Mesenchymal stem cell (in vitro differentiated cells and primary cell): ENCODE measurements at regions not wholly inside any gene's neighbourhood (a gene's known extent, or its start where the extent isn't known, plus 50 kb on each side); places are given as distances from the start of the nearest gene placed in this dataset.
A peak's percentile ranks its signal among the peaks of the same experiment; 100 is the strongest.

Experiments used
- DNase-seq: peaks from one replicate; pipeline ENCODE4 v3.0.0-alpha.2; 2013
- H2AFZ ChIP-seq: one replicate; pipeline ENCODE4 v1.6.1; 2013; ENCODE audit warnings: low read depth, mild to moderate bottlenecking, control low read depth, inconsistent platforms, low read length, moderate library complexity
- H2AK5ac ChIP-seq: 2 replicates; pipeline ENCODE4 v1.6.1; 2013; ENCODE audit warnings: low read length, moderate library complexity, mild to moderate bottlenecking, inconsistent platforms; ENCODE audit not compliant: severe bottlenecking
- H2BK120ac ChIP-seq: one replicate; pipeline ENCODE4 v1.6.1; 2013; ENCODE audit warnings: low read depth, mild to moderate bottlenecking, inconsistent platforms, low read length, moderate library complexity
- H2BK12ac ChIP-seq, 2 experiments: one replicate each; pipeline ENCODE4 v1.6.1; 2013; ENCODE audit warnings: inconsistent platforms in 2 of 2, low read length in 2 of 2, mild to moderate bottlenecking in 2 of 2, moderate library complexity in 2 of 2, control low read depth in 1 of 2
- H2BK15ac ChIP-seq: one replicate; pipeline ENCODE4 v1.6.1; 2013; ENCODE audit warnings: mild to moderate bottlenecking, low read depth, inconsistent platforms; ENCODE audit not compliant: poor library complexity, severe bottlenecking
- H2BK5ac ChIP-seq: 2 replicates; pipeline ENCODE4 v1.6.1; 2013; ENCODE audit warnings: low read depth, mild to moderate bottlenecking, low read length, control low read depth, inconsistent platforms; ENCODE audit not compliant: poor library complexity, severe bottlenecking
- H3K14ac ChIP-seq, 2 experiments: one replicate each; pipeline ENCODE4 v1.6.1; 2013; ENCODE audit warnings: inconsistent platforms in 2 of 2, low read length in 2 of 2, control low read depth in 1 of 2, mild to moderate bottlenecking in 1 of 2, moderate library complexity in 1 of 2
- H3K18ac ChIP-seq, 2 experiments: one replicate each; pipeline ENCODE4 v1.6.1; 2013; ENCODE audit warnings: inconsistent platforms in 2 of 2, low read length in 2 of 2, control low read depth in 1 of 2, low read depth in 1 of 2, mild to moderate bottlenecking in 1 of 2
- H3K23ac ChIP-seq, 2 experiments: one replicate each; pipeline ENCODE4 v1.6.1; 2013; ENCODE audit warnings: inconsistent platforms in 2 of 2, low read length in 2 of 2, mild to moderate bottlenecking in 2 of 2, moderate library complexity in 2 of 2, control low read depth in 1 of 2
- H3K27ac ChIP-seq: 2 replicates; pipeline ENCODE4 v1.5.1; 2013; ENCODE audit warnings: mild to moderate bottlenecking, moderate library complexity, low read length, control low read depth, inconsistent platforms; ENCODE audit not compliant: poor library complexity, severe bottlenecking
- H3K27me3 ChIP-seq, 2 experiments: 2 replicates each; pipeline versions ENCODE4 v1.6.1 to v1.7.0; 2013; ENCODE audit warnings: low read length in 2 of 2, mild to moderate bottlenecking in 2 of 2, moderate library complexity in 2 of 2, control low read depth in 1 of 2, inconsistent platforms in 1 of 2; ENCODE audit not compliant: control insufficient read depth in 1 of 2, insufficient read depth in 1 of 2
- H3K36me3 ChIP-seq, 2 experiments: 2 replicates each; pipeline versions ENCODE4 v1.6.1 to v1.7.0; 2013; ENCODE audit warnings: low read length in 2 of 2, control low read depth in 1 of 2, inconsistent platforms in 1 of 2, low read depth in 1 of 2, mild to moderate bottlenecking in 1 of 2; ENCODE audit not compliant: insufficient read depth in 2 of 2, control insufficient read depth in 1 of 2
- H3K4ac ChIP-seq, 2 experiments: one replicate each; pipeline ENCODE4 v1.6.1; 2013; ENCODE audit warnings: inconsistent platforms in 2 of 2, low read length in 2 of 2, mild to moderate bottlenecking in 2 of 2, moderate library complexity in 2 of 2, control low read depth in 1 of 2, low read depth in 1 of 2
- H3K4me1 ChIP-seq: 2 replicates; pipeline ENCODE4 v1.6.1; 2013; ENCODE audit warnings: low read depth, low read length, control low read depth; ENCODE audit not compliant: control insufficient read depth, insufficient read depth
- H3K4me2 ChIP-seq: 2 replicates; pipeline ENCODE4 v1.6.1; 2013; ENCODE audit warnings: low read length, mild to moderate bottlenecking, inconsistent platforms; ENCODE audit not compliant: poor library complexity, severe bottlenecking
- H3K4me3 ChIP-seq, 2 experiments: 2 replicates each; pipeline versions ENCODE4 v1.5.1 to v1.7.0; 2013; ENCODE audit warnings: low read length in 2 of 2, mild to moderate bottlenecking in 2 of 2, control low read depth in 1 of 2, low read depth in 1 of 2; ENCODE audit not compliant: insufficient read depth in 1 of 2
- H3K79me1 ChIP-seq: replicated peaks from 2 replicates; pipeline ENCODE4 v1.6.1; 2013; ENCODE audit warnings: mild to moderate bottlenecking, control low read depth, low read length, inconsistent platforms; ENCODE audit not compliant: poor library complexity, severe bottlenecking
- H3K9ac ChIP-seq: 2 replicates; pipeline ENCODE4 v1.7.0; 2013; ENCODE audit warnings: mild to moderate bottlenecking, low read length, moderate library complexity
- H3K9me3 ChIP-seq: 2 replicates; pipeline ENCODE4 v1.7.0; 2013; ENCODE audit warnings: mild to moderate bottlenecking, low read length; ENCODE audit not compliant: control insufficient read depth
- H4K8ac ChIP-seq: one replicate; pipeline ENCODE4 v1.6.1; 2013; ENCODE audit warnings: inconsistent platforms, mild to moderate bottlenecking, low read length, moderate library complexity
- H4K91ac ChIP-seq: one replicate; pipeline ENCODE4 v1.6.1; 2013; ENCODE audit warnings: mild to moderate bottlenecking, low read length, inconsistent platforms
- WGBS: methylation state at CpG from one replicate; pipeline ENCODE4 v1.1.7; 2013; ENCODE audit warnings: mixed read lengths; 5-methylcytosine and 5-hydroxymethylcytosine counted together

DNA sequence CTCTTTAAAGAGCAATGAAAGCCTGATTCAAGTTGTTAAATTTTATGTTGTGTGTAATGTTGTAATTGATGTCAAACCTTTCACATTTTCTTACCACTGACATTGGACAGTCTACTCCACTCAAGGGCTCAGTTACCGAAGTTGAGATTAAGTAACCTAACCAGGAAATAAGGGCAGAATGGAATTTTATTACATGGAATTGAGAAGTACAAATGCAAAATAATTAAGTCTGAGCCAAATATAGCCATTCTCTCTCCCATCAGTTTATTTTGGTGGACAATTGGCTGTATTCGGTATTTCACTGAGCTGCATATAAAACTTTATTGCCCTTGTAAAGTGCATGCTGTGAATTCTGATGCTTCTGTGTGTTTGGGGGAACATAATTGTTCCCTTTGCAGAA, 231.5 kb downstream of the TTC32 start:
- DNase-seq = no peak
- peaks cover 24% of the 10 kb centered on the region for H3K4me1 ChIP-seq
- H3K27ac ChIP-seq = no peak overlapping the region
- H2AK5ac ChIP-seq = peak overlapping the region; percentile 60
- WGBS = 41% methylated on average over 1 of the region's 2 CpGs
- H3K79me1 ChIP-seq = no peaks in the 10 kb centered on the region
- H4K8ac ChIP-seq = no peak overlapping the region
- H2BK120ac ChIP-seq = no peak overlapping the region
- no peak overlapping the region for H3K14ac ChIP-seq
- no peak overlapping the region for H2BK5ac ChIP-seq
- H2BK15ac ChIP-seq = no peak overlapping the region
- no peaks in the 10 kb centered on the region for H3K36me3 ChIP-seq
- no peaks in the 10 kb centered on the region for H3K9me3 ChIP-seq
- H3K9ac ChIP-seq = no peak overlapping the region
- H2BK12ac ChIP-seq = no peak overlapping the region
- no peak overlapping the region for H3K23ac ChIP-seq
- no peak overlapping the region for H3K4me3 ChIP-seq
- H2AFZ ChIP-seq = no peak overlapping the region
- no peak overlapping the region for H4K91ac ChIP-seq
- no peak overlapping the region for H3K18ac ChIP-seq
- no peak overlapping the region for H3K4ac ChIP-seq
- no peaks in the 10 kb centered on the region for H3K27me3 ChIP-seq
- no peak overlapping the region for H3K4me2 ChIP-seq

DNA sequence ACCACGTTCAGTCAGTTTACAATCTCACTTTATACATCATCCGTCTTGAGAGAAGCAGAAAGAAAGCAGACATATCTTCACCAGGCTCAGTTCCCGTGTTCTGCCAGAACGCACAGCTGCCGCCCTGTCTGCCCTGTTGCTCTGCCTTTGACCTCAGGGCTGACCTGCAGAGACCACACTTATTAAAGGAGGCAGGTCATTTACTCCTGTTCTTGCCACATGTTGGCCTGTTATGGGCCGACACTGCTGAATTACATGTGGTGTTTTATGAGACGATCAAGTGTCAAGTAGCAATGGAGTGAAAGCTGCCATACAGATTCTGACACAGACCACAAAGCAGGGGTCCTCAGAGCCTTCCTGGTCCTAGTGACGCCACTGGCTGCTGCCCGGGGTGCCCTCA, 232.2 kb downstream of the TTC32 start:
- Histone ChIP-seq H3K23ac (no peak overlapping the region), H3K14ac (peak overlapping the region in 1 of 2 experiments; percentile 18), H2AFZ (peak overlapping the region; percentile 47), H3K4me2 (no peak overlapping the region), H3K9ac (no peak overlapping the region), H3K27me3 (no peaks in the 10 kb centered on the region), H2BK5ac (no peak overlapping the region), H4K91ac (no peak overlapping the region), H3K18ac (peak overlapping the region in 1 of 2 experiments; percentile 86), H3K4me3 (no peak overlapping the region), H2BK120ac (no peak overlapping the region), H3K4me1 (peaks cover 18% of the 10 kb centered on the region), H3K36me3 (no peaks in the 10 kb centered on the region), H2BK12ac (peak overlapping the region; percentile 43 to 82), H3K4ac (no peak overlapping the region), H3K79me1 (no peaks in the 10 kb centered on the region), H2BK15ac (no peak overlapping the region), H3K27ac (no peak overlapping the region), H2AK5ac (peak overlapping the region; percentile 51), H3K9me3 (no peaks in the 10 kb centered on the region), H4K8ac (peak overlapping the region; percentile 36)
- 33% methylated on average over 9 of the region's 9 CpGs for WGBS
- no peak for DNase-seq

DNA sequence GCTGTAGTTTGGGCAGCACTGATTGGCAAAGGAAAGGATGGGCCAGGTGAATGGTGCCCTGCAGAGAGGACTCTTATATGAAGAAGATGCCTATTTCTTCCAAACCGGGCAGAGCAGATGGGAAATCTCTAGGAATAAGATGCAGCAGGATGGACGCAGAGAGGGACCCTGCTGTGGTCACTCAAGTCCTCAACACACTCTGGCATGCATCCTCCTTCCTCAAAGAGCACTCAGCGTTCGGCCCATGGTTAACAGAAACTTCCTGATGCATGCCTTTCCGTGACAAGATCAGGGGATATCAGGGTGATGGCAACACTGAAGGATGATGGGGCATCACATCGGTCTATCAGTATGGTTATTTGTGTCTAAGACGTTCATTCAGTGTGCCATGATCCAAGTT, 232.7 kb downstream of the TTC32 start:
- Histone ChIP-seq H3K9me3 (no peaks in the 10 kb centered on the region), H2AFZ (no peak overlapping the region), H3K18ac (peak overlapping the region in 1 of 2 experiments; percentile 31), H3K4ac (no peak overlapping the region), H3K36me3 (no peaks in the 10 kb centered on the region), H3K4me3 (no peak overlapping the region), H3K4me2 (no peak overlapping the region), H4K8ac (no peak overlapping the region), H3K9ac (no peak overlapping the region), H3K27me3 (no peaks in the 10 kb centered on the region), H3K27ac (no peak overlapping the region), H3K79me1 (no peaks in the 10 kb centered on the region), H3K23ac (no peak overlapping the region), H2BK15ac (no peak overlapping the region), H4K91ac (no peak overlapping the region), H3K4me1 (peaks cover 17% of the 10 kb centered on the region), H2AK5ac (no peak overlapping the region), H2BK5ac (no peak overlapping the region), H3K14ac (no peak overlapping the region), H2BK12ac (peak overlapping the region in 1 of 2 experiments; percentile 59), H2BK120ac (no peak overlapping the region)
- WGBS = 84% methylated on average over 7 of the region's 7 CpGs
- no peak for DNase-seq

DNA sequence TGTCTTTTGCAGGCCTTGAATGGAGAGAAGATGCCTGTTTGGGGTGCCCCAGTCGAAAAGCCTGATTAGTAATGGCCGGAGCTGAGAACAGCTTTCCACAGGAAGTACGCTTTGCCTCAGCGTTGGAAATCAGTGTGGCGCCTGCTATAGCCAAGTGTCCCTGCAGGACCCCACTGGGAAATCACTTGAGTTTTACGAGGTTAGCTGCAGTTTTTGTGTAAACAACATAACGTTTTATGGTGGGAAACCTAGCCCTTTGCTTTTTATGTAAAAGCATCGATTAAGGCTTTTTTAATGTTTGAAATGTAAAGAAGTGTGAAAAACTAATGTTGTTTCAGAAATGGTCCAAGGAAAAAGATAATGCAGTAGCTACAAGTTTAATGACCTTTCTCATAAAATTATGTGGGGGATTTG, 234.2 kb downstream of the TTC32 start:
- Histone ChIP-seq H3K18ac (peak overlapping the region in 1 of 2 experiments; percentile 57), H2BK5ac (no peak overlapping the region), H2BK12ac (peak overlapping the region in 1 of 2 experiments; percentile 31), H3K27ac (no peak overlapping the region), H3K27me3 (no peaks in the 10 kb centered on the region), H3K4me3 (no peak overlapping the region), H2AFZ (no peak overlapping the region), H3K9me3 (no peaks in the 10 kb centered on the region), H3K4me1 (peaks cover 8% of the 10 kb centered on the region), H4K91ac (no peak overlapping the region), H3K4ac (no peak overlapping the region), H2BK15ac (peak overlapping the region; percentile 66), H3K23ac (no peak overlapping the region), H2AK5ac (no peak overlapping the region), H3K9ac (peak overlapping the region; percentile 36), H2BK120ac (no peak overlapping the region), H4K8ac (peak overlapping the region; percentile 48), H3K79me1 (no peaks in the 10 kb centered on the region), H3K36me3 (no peaks in the 10 kb centered on the region), H3K4me2 (no peak overlapping the region), H3K14ac (no peak overlapping the region)
- 9% methylated on average over 8 of the region's 8 CpGs for WGBS
- peak; percentile 66 for DNase-seq
